Uterus (tissue), 2 donors: ENCODE measurements at regions not wholly inside any gene's neighbourhood (a gene's known extent, or its start where the extent isn't known, plus 50 kb on each side); places are given as distances from the start of the nearest gene placed in this dataset.

Experiments
- CTCF ChIP-seq, 4 experiments: fragments of 200-600 bp in 2 of 4; fragments of 450-650 bp in 2 of 4; sonication (generic) in 2 of 4; IDR thresholded peaks; one replicate each; pipeline ENCODE4 v1.5.1; 2016 to 2019; ENCODE audit warnings: antibody characterized with exemption in 4 of 4, mild to moderate bottlenecking in 2 of 4, moderate library complexity in 1 of 4
- POLR2A ChIP-seq, 2 donors: fragments of 450-650 bp; IDR thresholded peaks; one replicate each; pipeline ENCODE4 v1.6.1; 2016; ENCODE audit warnings: antibody characterized with exemption in 2 of 2, mild to moderate bottlenecking in 1 of 2, moderate library complexity in 1 of 2

GRCh38 chr4:15317246-15317645 is 110.6 kb upstream of the C1QTNF7 start:
- TF ChIP-seq CTCF (IDR thresholded peaks at IDR 0.05) (no peak), POLR2A (IDR thresholded peaks at IDR 0.05) (no peak)
